ENCODE measurements at regions not wholly inside any gene's neighbourhood (a gene's known extent, or its start where the extent isn't known, plus 50 kb on each side); places are given as distances from the start of the nearest gene placed in this dataset.

DNA sequence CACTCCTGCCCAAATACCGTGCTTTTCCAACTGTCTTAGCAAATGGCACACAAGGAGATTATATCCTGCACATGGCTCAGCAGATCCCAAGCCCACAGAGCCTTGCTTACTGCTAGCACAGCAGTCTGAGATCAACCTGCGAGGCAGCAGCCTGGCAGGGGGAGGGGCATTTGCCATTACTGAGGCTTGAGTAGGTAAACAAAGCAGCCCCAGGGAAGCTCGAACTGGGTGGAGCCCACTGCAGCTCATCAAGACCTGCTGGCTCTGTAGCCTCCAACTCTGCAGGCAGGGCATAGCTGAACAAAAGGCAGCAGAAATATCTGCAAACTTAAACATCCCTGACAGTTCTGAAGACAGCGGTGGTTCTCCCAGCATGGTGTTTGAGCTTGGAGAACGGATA is 70.1 kb upstream of the PTBP2 start:
- TF ChIP-seq KLF17 (tag by site-specific recombination; IDR thresholded peaks at IDR 0.05) (no peak), ZNF521 (tag by site-specific recombination; IDR thresholded peaks at IDR 0.05) (no peak), ZNF621 (tag by site-specific recombination; IDR thresholded peaks at IDR 0.05) (no peak), ELK4 (IDR thresholded peaks at IDR 0.05; ENCODE audit: borderline replicate concordance, low read depth, low read length) (no peak), ZBTB10 (tag by site-specific recombination; IDR thresholded peaks at IDR 0.05) (no peak), TRIM28 (IDR thresholded peaks at IDR 0.05; ENCODE audit: borderline replicate concordance, low read length) (peak; percentile 50; the same call in 1 of the 2 replicates), RBAK (tag by site-specific recombination; IDR thresholded peaks at IDR 0.05) (no peak), ZNF423 (tag by site-specific recombination; IDR thresholded peaks at IDR 0.05) (no peak), ZSCAN30 (tag by site-specific recombination; IDR thresholded peaks at IDR 0.05) (no peak), ZNF837 (tag by site-specific recombination; IDR thresholded peaks at IDR 0.05) (no peak), KLF16 (tag by site-specific recombination; IDR thresholded peaks at IDR 0.05) (no peak), SETDB1 (IDR thresholded peaks at IDR 0.05; ENCODE audit: insufficient read length, low read length) (peak; percentile 42), TCF7L2 (IDR thresholded peaks at IDR 0.05; ENCODE audit: borderline replicate concordance, low read depth, low read length) (no peak), ZNF433 (tag by site-specific recombination; IDR thresholded peaks at IDR 0.05; ENCODE audit: low read depth) (no peak), ZNF558 (tag by site-specific recombination; IDR thresholded peaks at IDR 0.05) (no peak), ZFP3 (tag by site-specific recombination; IDR thresholded peaks at IDR 0.05; ENCODE audit: low read depth) (no peak)
- TF ChIP-seq, protein P1, sequence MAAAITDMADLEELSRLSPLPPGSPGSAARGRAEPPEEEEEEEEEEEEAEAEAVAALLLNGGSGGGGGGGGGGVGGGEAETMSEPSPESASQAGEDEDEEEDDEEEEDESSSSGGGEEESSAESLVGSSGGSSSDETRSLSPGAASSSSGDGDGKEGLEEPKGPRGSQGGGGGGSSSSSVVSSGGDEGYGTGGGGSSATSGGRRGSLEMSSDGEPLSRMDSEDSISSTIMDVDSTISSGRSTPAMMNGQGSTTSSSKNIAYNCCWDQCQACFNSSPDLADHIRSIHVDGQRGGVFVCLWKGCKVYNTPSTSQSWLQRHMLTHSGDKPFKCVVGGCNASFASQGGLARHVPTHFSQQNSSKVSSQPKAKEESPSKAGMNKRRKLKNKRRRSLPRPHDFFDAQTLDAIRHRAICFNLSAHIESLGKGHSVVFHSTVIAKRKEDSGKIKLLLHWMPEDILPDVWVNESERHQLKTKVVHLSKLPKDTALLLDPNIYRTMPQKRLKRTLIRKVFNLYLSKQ (tag by site-specific recombination; IDR thresholded peaks at IDR 0.05; ENCODE audit: borderline replicate concordance): no peak
- ChIA-PET POLR2A (no interaction called here), CTCF (no interaction called here)
- no peak overlapping the region for H3K27ac ChIP-seq (ENCODE audit: extremely low read depth, low read depth, low read length)
- no peaks in the 10 kb centered on the region for H3K9me3 ChIP-seq (ENCODE audit: control insufficient read depth, insufficient read depth, low read depth, low read length)
- no peaks in the 10 kb centered on the region for H3K4me1 ChIP-seq (ENCODE audit: control insufficient read depth, insufficient read depth, low read length)
- no peak overlapping the region for H3K4me3 ChIP-seq (ENCODE audit: low read depth, low read length)
- H3K36me3 ChIP-seq (ENCODE audit: control insufficient read depth in 2 of 2, insufficient read depth in 1 of 2, low read length in 2 of 2): no peaks in the 10 kb centered on the region

DNA sequence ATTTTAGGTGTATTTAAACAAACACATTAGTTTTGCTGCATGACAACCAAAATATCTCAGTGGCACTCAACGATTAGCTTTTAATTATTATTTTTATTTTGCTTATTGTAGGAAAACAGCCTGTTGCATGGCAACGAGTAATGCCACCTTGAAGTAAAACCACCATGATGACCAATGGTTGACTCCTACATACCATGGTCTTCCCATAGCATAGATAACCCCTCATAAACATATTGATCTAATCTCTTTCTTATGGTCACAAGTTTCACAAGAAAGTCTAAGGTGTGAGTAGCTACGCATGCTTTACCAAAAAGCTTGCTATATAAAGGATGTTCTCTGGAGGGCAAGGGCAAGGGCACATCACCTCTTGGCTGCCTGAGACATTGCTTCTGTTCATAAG is 61.5 kb upstream of the PTBP2 start:
- H3K27ac ChIP-seq (ENCODE audit: extremely low read depth, low read depth, low read length): no peak overlapping the region
- H3K9me3 ChIP-seq (ENCODE audit: control insufficient read depth, insufficient read depth, low read depth, low read length): no peaks in the 10 kb centered on the region
- H3K4me1 ChIP-seq (ENCODE audit: control insufficient read depth, insufficient read depth, low read length): no peaks in the 10 kb centered on the region
- H3K36me3 ChIP-seq (ENCODE audit: control insufficient read depth in 2 of 2, insufficient read depth in 1 of 2, low read length in 2 of 2): no peaks in the 10 kb centered on the region
- no peak for TF ChIP-seq ZNF610 (tag by site-specific recombination; IDR thresholded peaks at IDR 0.05; ENCODE audit: borderline replicate concordance)
- TF ChIP-seq KLF10 (tag by site-specific recombination; IDR thresholded peaks at IDR 0.05): no peak
- no peak overlapping the region for H3K4me3 ChIP-seq (ENCODE audit: low read depth, low read length)
- ChIA-PET CTCF (no interaction called here), POLR2A (no interaction called here)

Measured in HEK293 (cell line).